Naive thymus-derived CD8-positive, alpha-beta T cell (primary cell): ENCODE measurements at regions not wholly inside any gene's neighbourhood (a gene's known extent, or its start where the extent isn't known, plus 50 kb on each side); places are given as distances from the start of the nearest gene placed in this dataset.
A peak's percentile ranks its signal among the peaks of the same experiment; 100 is the strongest.

ENCODE experiments used
- ATAC-seq, 2 donors: fragments of 150-1000 bp; cut with Tn5 transposase in 1 of 2; sonication (Bioruptor Pico), chemical (Tn5 transposase) in 1 of 2; 1 replicate in 1 of 2; 2 replicates in 1 of 2; pipeline ENCODE4 v1.10.0; 2021; ENCODE audit warnings: mild to moderate bottlenecking in 2 of 2, moderate library complexity in 2 of 2
- POLR2A ChIA-PET: fragments of 350-600 bp; sonication (Branson Sonifier 250); formaldehyde crosslinking; loops from one replicate; lab custom pipeline; 2021; ENCODE audit warnings: antibody characterized with exemption; lab: Charles Lee
- DNase-seq, 10 donors: peaks; one replicate each; pipeline versions ENCODE4 v3.0.0 to v3.0.0-alpha.2; 2020 to 2022
- H3K27ac Mint-ChIP-seq, 10 donors: one replicate each; pipeline ENCODE4 v1.8.0; 2020 to 2022; ENCODE audit warnings: mild to moderate bottlenecking in 10 of 10, mixed read lengths in 10 of 10, moderate library complexity in 4 of 10, inconsistent platforms in 1 of 10
- H3K27me3 Mint-ChIP-seq, 5 donors: one replicate each; pipeline ENCODE4 v1.8.0; 2021 to 2022; ENCODE audit warnings: mixed read lengths in 5 of 5
- H3K36me3 Mint-ChIP-seq, 3 donors: one replicate each; pipeline ENCODE4 v1.8.0; 2020 to 2022; ENCODE audit warnings: mixed read lengths in 3 of 3, mild to moderate bottlenecking in 2 of 3, inconsistent platforms in 1 of 3
- H3K4me1 Mint-ChIP-seq, 4 donors: one replicate each; pipeline ENCODE4 v1.8.0; 2021 to 2022; ENCODE audit warnings: mixed read lengths in 4 of 4
- H3K4me3 Mint-ChIP-seq, 10 donors: one replicate each; pipeline ENCODE4 v1.8.0; 2020 to 2022; ENCODE audit warnings: mild to moderate bottlenecking in 10 of 10, mixed read lengths in 10 of 10, moderate library complexity in 6 of 10, inconsistent platforms in 1 of 10
- H3K9me3 Mint-ChIP-seq, 9 donors: one replicate each; pipeline ENCODE4 v1.8.0; 2020 to 2022; ENCODE audit warnings: mixed read lengths in 9 of 9, mild to moderate bottlenecking in 3 of 9, inconsistent platforms in 1 of 9, moderate library complexity in 1 of 9

DNA sequence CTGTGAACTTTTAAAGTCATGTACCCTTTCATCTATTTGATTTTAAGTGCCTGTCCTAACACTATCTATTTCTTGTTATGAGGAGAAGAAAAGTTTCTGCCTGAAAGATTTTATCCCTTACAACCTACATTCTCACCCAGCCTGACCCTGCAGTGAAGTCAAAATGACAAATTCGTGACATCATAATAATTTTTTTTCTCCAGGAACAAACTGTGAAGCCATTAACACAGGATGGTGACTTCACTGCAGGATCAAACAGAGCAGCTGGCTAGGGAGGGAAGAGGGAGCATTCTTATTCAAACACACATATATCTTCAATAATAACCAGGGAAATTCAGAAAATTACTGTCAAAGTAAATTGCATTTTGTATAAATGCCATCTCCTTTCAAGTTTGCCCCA is 147.8 kb upstream of the PRMT6 start:
- DNase-seq: no peak
- H3K27ac Mint-ChIP-seq: no peak overlapping the region
- H3K27me3 Mint-ChIP-seq: peaks cover 0 to 2% (median under 1%) of the 10 kb centered on the region in 5 donors
- no peak for ATAC-seq
- no peaks in the 10 kb centered on the region for H3K4me1 Mint-ChIP-seq
- peaks cover 0 to 18% (median 4%) of the 10 kb centered on the region in 9 donors for H3K9me3 Mint-ChIP-seq
- POLR2A ChIA-PET: no interaction called here
- no peak overlapping the region for H3K4me3 Mint-ChIP-seq
- no peaks in the 10 kb centered on the region for H3K36me3 Mint-ChIP-seq

DNA sequence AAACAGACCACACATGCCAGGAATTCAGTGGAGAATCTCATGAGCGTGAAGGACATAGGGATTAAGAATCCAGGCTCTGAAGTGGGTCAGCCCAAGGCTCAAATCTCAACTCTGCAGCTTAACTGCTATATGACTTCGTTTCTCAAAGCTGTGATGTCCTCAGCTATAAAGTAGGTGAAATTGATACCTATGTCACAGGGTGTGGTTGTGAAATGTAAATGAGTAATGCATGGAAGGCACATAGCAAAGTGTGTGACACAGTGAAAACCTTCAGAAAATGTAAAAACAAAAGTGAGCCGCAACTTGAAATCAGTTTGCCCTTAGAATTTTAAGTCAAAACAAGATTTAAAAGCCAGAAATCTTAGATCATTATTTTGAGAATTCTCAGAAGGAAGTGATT is 145.7 kb upstream of the PRMT6 start:
- DNase-seq (no peak), ATAC-seq (no peak)
- peaks cover 0 to 7% (median 1%) of the 10 kb centered on the region in 5 donors for H3K27me3 Mint-ChIP-seq
- H3K4me1 Mint-ChIP-seq: no peaks in the 10 kb centered on the region
- H3K9me3 Mint-ChIP-seq: peaks cover 0 to 23% (median under 1%) of the 10 kb centered on the region in 9 donors
- no peaks in the 10 kb centered on the region for H3K36me3 Mint-ChIP-seq
- H3K27ac Mint-ChIP-seq: no peak overlapping the region
- POLR2A ChIA-PET: no interaction called here
- H3K4me3 Mint-ChIP-seq: no peak overlapping the region

DNA sequence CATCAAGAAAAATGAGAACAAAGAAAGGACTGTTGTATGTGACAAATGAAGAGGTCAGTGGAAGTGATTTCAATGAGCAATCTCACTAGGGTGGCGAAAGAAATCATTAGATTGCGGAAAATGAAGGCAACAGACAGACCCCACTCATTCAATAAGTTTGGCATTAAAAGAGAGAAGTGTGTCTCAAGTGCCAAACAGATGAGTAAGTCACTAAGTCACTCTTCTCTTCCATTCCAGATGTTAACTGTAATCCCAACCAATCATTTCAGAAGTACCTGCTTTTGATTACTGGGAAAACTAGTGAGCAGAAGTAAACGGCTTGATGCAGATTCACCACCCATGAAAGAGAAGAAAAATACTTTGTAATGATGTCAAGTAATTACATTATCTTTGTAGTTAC is 144.3 kb upstream of the PRMT6 start:
- POLR2A ChIA-PET: no interaction called here
- Mint-ChIP-seq H3K9me3 (peaks cover 0 to 11% (median 2%) of the 10 kb centered on the region in 9 donors), H3K4me1 (no peaks in the 10 kb centered on the region), H3K36me3 (no peaks in the 10 kb centered on the region), H3K27me3 (peaks cover 0 to 7% (median 1%) of the 10 kb centered on the region in 5 donors), H3K27ac (peak overlapping the region in 1 of 10 donors; percentile 48), H3K4me3 (no peak overlapping the region)
- DNase-seq: no peak
- no peak for ATAC-seq

DNA sequence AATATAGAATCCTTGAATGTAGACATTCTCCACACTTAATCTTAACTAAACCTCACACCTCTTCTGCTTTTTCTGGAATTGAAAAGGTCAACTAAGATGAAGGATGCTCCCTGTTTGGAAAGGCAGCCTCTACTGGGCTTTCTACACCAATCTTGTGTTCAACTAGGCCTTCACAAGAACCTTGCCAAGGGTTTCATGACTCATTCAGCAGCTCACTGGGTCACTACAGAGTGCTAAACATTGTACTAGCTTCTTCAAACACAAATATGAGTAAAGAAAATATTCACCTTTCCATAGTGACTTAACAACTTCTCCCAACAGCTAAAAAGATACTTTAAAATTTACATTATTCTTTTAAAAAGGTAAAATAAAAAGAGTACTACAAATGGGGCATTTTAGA is 135.3 kb upstream of the PRMT6 start:
- no peak overlapping the region for H3K27ac Mint-ChIP-seq
- H3K9me3 Mint-ChIP-seq: no peaks in the 10 kb centered on the region
- no peak overlapping the region for H3K4me3 Mint-ChIP-seq
- peaks cover 0 to 3% (median 0%) of the 10 kb centered on the region in 5 donors for H3K27me3 Mint-ChIP-seq
- ATAC-seq: no peak
- no peaks in the 10 kb centered on the region for H3K4me1 Mint-ChIP-seq
- no peak for DNase-seq
- no peaks in the 10 kb centered on the region for H3K36me3 Mint-ChIP-seq
- POLR2A ChIA-PET: no interaction called here

DNA sequence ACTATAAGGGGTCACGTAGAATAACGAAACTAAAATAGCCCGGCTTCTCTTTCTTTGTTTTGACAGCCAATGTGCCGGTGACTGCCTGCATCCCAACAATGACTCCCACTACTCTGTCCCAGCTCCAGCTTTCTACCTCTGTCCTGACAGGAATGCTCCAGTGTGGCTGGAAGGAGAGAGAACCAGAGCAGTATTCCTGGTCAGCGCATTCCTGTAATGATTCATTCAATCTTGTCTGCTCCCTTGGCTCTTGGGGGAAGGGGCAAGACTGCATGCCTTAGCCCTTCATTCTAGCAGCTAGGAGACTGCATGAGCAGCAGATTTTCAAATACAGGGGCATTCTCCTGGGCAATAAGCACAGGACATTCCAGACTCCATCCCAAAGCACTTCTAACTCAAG is 132.1 kb upstream of the PRMT6 start:
- Mint-ChIP-seq H3K27ac (no peak overlapping the region), H3K4me3 (no peak overlapping the region), H3K4me1 (no peaks in the 10 kb centered on the region), H3K36me3 (no peaks in the 10 kb centered on the region), H3K27me3 (peaks cover 0 to 3% (median 0%) of the 10 kb centered on the region in 5 donors), H3K9me3 (peaks cover 0 to 6% (median 0%) of the 10 kb centered on the region in 9 donors)
- DNase-seq (no peak), ATAC-seq (no peak)
- POLR2A ChIA-PET: no interaction called here

DNA sequence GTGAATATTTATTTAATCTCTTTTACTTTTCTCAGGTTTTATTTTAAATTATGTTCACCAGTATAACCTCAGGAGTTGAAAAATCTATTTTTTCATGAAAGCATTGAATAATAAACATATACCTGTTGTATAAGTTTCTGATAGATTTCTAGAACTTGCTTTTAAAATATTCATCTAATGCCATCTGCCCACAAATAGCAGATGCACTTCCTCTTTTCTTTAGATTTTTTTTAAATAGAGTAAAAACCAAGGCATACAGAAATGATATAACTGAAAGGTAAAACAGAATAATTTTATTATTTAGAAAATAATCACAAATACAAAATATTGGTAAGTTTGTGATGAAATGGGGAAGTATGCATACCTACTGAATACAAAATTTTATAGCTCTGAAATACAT is 130.7 kb upstream of the PRMT6 start:
- Mint-ChIP-seq H3K4me3 (no peak overlapping the region), H3K36me3 (no peaks in the 10 kb centered on the region), H3K27ac (no peak overlapping the region), H3K9me3 (peaks cover 0 to 10% (median 3%) of the 10 kb centered on the region in 9 donors), H3K27me3 (peaks cover 0 to 3% (median 0%) of the 10 kb centered on the region in 5 donors), H3K4me1 (no peaks in the 10 kb centered on the region)
- DNase-seq (no peak), ATAC-seq (no peak)
- POLR2A ChIA-PET: no interaction called here

DNA sequence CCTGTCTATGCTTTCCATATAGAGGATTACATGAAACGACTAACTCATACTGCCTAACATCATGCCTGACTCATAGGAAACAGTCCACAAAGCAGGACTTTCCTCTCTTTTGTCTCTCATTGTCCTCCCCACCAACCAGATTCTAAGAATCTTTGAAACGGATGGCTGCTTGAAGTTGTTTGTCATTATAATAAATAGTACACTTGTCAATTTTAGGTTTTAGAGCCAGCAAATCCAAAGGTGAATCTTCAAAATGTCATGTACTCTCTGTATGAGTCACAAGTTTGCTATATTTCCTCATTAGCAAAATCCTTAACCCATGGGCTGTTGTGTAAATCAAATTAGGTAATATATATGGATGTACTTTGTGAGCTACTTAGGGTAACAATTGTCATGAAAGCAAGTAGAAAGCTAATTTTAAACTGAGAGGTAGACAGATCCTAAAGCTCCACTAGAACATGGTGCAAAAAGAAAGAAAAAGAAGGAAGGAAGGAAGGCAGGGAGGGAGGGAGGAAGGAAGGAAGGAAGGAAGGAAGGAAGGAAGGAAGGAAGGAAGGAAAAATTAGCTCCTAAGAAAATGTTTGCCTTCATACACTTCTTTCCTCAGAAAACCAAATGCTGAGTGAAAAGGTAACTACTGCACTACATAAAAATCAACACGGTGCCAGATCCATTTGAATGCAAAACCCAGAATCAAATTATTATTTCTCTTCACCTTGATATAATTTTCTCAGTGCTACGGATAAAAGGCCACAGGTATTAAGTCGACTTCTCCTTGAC is 129.5 kb upstream of the PRMT6 start:
- Mint-ChIP-seq H3K27me3 (peaks cover 0 to 3% (median 0%) of the 10 kb centered on the region in 5 donors), H3K36me3 (no peaks in the 10 kb centered on the region), H3K4me3 (no peak overlapping the region), H3K27ac (no peak overlapping the region), H3K9me3 (peaks cover 0 to 10% (median 5%) of the 10 kb centered on the region in 9 donors), H3K4me1 (no peaks in the 10 kb centered on the region)
- POLR2A ChIA-PET: no interaction called here
- no peak for DNase-seq
- ATAC-seq: no peak

DNA sequence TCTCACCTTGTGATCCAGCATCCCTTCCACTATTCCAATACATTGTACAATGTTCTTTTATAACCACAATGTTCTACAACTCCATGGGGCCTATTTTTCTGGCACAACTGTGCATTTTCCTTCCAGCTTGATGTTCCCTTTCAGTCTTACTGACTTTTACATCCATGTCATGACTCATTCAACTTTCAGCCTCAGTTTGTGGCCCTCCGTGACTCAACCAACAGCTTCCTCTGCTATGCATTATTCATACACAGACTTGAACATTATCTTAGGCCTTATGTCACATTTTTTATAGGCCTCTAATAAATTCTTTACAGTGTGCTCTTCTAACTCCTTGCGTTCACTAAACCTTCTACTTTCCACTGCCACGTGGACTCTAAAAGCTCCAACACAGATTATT is 119.4 kb upstream of the PRMT6 start:
- POLR2A ChIA-PET: no interaction called here
- peaks cover 0 to 4% (median 0%) of the 10 kb centered on the region in 5 donors for H3K27me3 Mint-ChIP-seq
- peaks cover 0 to 24% (median 4%) of the 10 kb centered on the region in 9 donors for H3K9me3 Mint-ChIP-seq
- H3K4me3 Mint-ChIP-seq: no peak overlapping the region
- no peaks in the 10 kb centered on the region for H3K36me3 Mint-ChIP-seq
- DNase-seq: no peak
- H3K4me1 Mint-ChIP-seq: no peaks in the 10 kb centered on the region
- ATAC-seq: no peak
- no peak overlapping the region for H3K27ac Mint-ChIP-seq

DNA sequence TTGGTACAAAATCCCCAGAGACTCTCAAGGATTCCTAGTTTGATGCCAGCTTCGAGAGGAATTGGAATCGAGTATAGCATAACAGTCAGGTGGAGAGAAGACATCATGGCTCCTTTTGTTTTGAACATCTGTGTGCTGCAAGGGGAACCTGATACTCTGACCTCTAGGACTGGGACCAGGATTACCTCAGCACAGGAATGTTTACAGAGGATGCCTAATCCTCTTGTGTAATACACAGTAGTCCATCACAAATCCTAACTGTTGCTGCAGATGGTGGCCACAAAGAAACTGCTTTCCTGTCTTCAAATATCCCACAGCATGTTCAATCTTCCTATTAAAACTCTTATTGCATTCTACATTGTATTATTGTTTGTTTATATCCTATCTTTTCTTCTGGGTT is 111.8 kb upstream of the PRMT6 start:
- Mint-ChIP-seq H3K4me3 (no peak overlapping the region), H3K9me3 (peaks cover 0 to 2% (median 0%) of the 10 kb centered on the region in 9 donors), H3K27ac (no peak overlapping the region), H3K27me3 (peaks cover 0 to 2% (median 0%) of the 10 kb centered on the region in 5 donors), H3K36me3 (no peaks in the 10 kb centered on the region), H3K4me1 (no peaks in the 10 kb centered on the region)
- ATAC-seq (no peak), DNase-seq (no peak)
- POLR2A ChIA-PET: no interaction called here

DNA sequence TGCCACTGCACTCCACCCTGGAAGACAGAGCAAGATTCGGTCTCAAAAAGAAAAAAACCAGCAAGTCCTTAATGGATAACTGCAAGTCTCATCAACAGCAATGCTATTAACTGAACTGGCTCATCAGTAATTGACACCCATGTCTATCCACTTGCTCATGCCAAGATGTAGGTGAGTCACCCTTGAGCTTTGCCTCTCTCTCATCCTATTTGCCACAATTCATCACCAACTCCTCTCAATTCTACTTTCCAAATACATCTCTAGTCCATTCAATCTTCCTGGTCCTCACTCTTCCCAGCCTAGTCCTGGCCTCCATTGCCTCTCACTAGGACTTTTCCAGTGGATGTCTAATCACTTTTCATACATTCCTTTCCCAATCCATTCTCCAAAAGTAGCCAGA is 103.7 kb upstream of the PRMT6 start:
- no peak overlapping the region for H3K27ac Mint-ChIP-seq
- peaks cover 0 to 2% (median 0%) of the 10 kb centered on the region in 9 donors for H3K9me3 Mint-ChIP-seq
- H3K4me3 Mint-ChIP-seq: no peak overlapping the region
- no peak for ATAC-seq
- no peaks in the 10 kb centered on the region for H3K36me3 Mint-ChIP-seq
- DNase-seq: no peak
- H3K4me1 Mint-ChIP-seq: no peaks in the 10 kb centered on the region
- H3K27me3 Mint-ChIP-seq: peaks cover 2 to 14% (median 8%) of the 10 kb centered on the region in 5 donors
- POLR2A ChIA-PET: no interaction called here

DNA sequence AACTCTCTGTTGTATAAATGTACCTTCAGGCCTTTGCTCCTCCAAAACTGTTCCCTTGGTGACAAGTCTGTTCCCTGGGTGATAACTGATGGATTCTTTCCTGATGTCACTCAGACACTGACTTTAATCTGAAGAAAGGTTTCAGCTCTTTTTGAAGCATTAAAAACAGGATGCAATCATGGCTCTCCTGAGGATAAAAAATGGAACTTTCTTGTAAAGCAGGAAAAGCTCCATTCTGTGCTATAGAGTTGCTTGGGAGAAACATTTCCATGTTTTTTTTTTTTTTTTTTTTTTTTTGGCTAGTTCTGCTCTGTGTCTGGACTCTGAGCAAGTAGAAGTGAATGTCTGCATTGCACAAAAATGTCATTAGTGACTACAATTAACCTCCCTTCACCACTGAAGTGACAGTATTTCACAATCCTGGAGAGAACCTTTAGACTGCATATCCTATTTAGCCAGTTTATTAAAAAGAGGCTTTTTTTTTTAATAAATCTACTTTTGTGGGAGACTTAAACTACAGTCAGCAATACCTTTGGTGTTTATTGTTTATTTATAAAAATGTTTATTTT is 101.7 kb upstream of the PRMT6 start:
- DNase-seq (no peak), ATAC-seq (no peak)
- POLR2A ChIA-PET: no interaction called here
- Mint-ChIP-seq H3K27me3 (peaks cover 2 to 18% (median 8%) of the 10 kb centered on the region in 5 donors), H3K9me3 (no peaks in the 10 kb centered on the region), H3K4me1 (no peaks in the 10 kb centered on the region), H3K4me3 (no peak overlapping the region), H3K27ac (no peak overlapping the region), H3K36me3 (no peaks in the 10 kb centered on the region)

DNA sequence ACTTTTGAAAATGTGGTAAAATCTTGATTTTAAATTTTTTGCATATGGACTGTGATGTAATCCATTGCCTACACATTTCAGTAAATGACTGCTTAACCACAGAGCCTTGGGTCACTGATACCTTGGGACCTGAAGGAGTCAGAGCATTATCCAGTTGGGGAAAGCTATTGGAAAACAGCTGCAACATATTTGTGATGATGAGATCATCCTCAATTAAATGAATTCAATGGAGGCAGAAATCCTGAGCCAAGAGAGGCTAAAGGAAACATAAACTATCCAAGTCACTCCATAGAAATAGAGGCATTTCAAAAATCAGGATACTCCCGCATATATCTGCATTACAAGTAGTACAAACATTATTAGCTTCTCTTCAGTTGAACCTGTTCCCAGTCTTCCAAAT is 99.8 kb upstream of the PRMT6 start:
- ATAC-seq: no peak
- DNase-seq: no peak
- H3K4me3 Mint-ChIP-seq: no peak overlapping the region
- no peaks in the 10 kb centered on the region for H3K4me1 Mint-ChIP-seq
- no peaks in the 10 kb centered on the region for H3K9me3 Mint-ChIP-seq
- POLR2A ChIA-PET: no interaction called here
- peaks cover 2 to 18% (median 8%) of the 10 kb centered on the region in 5 donors for H3K27me3 Mint-ChIP-seq
- H3K27ac Mint-ChIP-seq: no peak overlapping the region
- H3K36me3 Mint-ChIP-seq: no peaks in the 10 kb centered on the region

DNA sequence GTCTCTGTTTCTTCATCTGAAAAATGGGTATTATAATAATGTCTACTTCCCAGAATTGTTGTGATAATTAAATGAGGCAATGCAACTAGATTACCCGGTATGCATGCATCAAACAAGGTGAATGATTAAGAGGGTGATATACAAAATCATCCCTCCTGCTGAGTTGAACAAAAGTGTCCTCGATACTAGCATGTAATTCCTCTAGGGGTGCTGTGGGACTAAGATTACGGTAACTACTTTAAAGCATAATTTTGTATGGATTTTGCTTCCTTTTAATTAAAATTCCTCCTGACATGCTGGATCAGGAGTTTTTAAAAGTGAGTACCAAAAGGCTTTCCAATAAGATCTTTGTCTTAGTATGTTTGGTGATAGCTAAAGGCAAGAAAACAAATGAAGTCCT is 98.7 kb upstream of the PRMT6 start:
- no peak for ATAC-seq
- H3K4me1 Mint-ChIP-seq: no peaks in the 10 kb centered on the region

More for the DNA sequence above, 98.7 kb upstream of the PRMT6 start:
- Mint-ChIP-seq H3K9me3 (no peaks in the 10 kb centered on the region), H3K36me3 (no peaks in the 10 kb centered on the region), H3K27ac (no peak overlapping the region), H3K4me3 (no peak overlapping the region), H3K27me3 (peaks cover 2 to 14% (median 7%) of the 10 kb centered on the region in 5 donors)
- POLR2A ChIA-PET: no interaction called here
- DNase-seq: no peak
